Glomerular endothelial cell (primary cell): ENCODE measurements at regions not wholly inside any gene's neighbourhood (a gene's known extent, or its start where the extent isn't known, plus 50 kb on each side); places are given as distances from the start of the nearest gene placed in this dataset.
"Not testable (repeated sequence)": the region's sequence is repeated elsewhere in the genome, so short reads cannot be mapped to it uniquely, and the experiment has no call there.

Experiments used
- DNase-seq: peaks from one replicate; pipeline ENCODE4 v3.0.0-alpha.2; 2011; ENCODE audit warnings: low read depth, low spot score; ENCODE audit errors: extremely low read depth

DNA sequence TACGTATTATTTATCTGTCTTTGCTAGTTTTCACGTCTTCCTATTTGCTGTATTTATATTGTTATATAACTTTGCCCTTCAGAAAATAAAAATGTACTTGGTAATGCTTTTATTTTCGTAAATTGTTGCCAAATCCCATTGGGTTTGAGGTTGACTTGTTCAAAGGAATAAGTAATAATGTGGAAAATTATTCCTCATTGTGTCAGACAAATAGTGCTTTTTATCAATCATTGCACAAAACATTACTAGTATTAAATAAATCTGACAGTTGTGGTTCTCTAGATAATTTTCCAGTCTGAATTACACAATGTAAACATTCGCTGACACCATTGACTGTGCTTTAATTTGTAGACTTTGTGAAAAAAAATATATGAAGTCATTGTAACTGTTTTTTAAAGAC is 798.3 kb upstream of the TMEFF2 start:
- no peak for DNase-seq

DNA sequence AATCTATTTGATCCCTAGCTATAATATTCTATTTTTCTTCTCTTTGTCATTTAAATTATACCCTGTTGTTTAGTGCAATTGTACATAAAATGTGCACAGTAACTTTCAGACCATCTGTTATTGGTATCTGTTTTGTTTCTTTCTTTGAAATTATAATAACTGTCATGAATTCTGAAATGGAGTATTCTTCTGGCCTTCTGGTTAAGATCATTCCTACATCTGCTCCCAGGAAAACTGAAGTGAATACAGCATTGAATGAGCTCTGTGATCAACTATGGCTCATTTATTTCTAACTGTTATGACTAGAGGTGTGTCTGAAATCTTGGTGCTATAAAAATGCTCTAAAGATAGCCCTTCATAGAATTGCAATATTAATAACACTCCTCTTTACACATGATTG is 788.4 kb upstream of the TMEFF2 start:
- DNase-seq, result no peak

GRCh38 chr2:192978395-192978794 is 783.7 kb upstream of the TMEFF2 start:
- DNase-seq, result no peak

DNA sequence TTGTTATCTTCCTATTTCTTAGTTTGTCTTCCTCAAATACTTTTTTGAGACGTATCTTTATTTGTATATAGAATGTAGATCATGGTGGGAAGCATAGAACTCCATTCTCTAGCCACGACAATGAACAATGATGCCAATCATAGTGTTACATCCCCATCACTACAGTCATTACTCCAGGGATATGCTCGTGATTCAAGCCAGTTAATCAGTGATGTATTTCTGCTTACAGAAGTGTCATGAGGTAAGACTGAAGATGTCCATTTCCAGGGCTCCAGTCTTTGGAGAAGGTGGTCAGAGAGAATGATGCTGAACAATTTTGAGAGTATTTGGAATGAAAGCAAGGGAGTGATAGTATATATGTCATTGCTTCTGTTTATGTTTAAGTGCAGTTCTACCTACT is 777.2 kb upstream of the TMEFF2 start:
- no peak for DNase-seq

GRCh38 chr2:192969055-192969454 is 774.3 kb upstream of the TMEFF2 start:
- no peak for DNase-seq

GRCh38 chr2:192960945-192961344 is 766.2 kb upstream of the TMEFF2 start:
- no peak for DNase-seq

- not testable (repeated sequence) for DNase-seq
Measured at GRCh38 chr2:192958615-192959014, 763.9 kb upstream of the TMEFF2 start.

DNA sequence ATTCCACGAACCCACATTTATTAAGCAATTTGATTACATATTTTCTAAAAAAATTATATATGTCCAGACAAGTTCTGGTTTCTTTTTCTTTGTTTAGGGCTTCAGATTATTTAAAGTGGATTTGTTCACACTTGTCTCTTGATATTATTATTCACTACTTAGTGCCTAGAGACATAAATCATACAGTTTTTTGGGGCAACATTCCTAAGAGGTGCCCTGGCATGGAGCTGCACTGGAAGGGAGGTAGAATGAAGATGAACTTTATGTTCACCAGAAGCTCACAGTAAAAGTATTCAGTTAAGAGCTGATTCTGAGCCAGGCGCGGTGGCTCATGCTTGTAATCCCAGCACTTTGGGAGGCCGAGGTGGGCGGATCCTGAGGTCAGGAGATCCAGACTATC is 762.7 kb upstream of the TMEFF2 start:
- no peak for DNase-seq

- no peak for DNase-seq
Measured at GRCh38 chr2:192953116-192953515, 758.4 kb upstream of the TMEFF2 start.

GRCh38 chr2:192952245-192952644 is 757.5 kb upstream of the TMEFF2 start:
- no peak for DNase-seq

DNA sequence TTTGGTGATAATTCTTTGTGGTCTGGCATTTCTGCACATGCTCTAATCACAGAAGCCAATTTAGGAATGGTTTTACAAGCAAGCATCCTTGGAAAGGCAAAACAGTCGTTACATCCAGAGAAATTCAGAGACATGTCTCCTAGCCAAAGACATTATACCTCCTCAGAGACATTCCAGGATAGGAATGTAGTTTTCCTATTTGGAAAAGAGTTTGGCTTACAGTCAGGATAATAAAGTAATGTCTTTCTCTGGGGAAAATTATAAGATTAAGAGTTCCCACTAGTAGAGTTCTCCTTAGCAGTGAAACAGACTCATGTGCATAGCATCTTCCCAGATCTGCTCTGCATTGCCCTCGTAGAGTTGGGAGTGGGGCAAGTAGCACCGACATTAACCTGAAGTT is 753.6 kb upstream of the TMEFF2 start:
- no peak for DNase-seq

DNA sequence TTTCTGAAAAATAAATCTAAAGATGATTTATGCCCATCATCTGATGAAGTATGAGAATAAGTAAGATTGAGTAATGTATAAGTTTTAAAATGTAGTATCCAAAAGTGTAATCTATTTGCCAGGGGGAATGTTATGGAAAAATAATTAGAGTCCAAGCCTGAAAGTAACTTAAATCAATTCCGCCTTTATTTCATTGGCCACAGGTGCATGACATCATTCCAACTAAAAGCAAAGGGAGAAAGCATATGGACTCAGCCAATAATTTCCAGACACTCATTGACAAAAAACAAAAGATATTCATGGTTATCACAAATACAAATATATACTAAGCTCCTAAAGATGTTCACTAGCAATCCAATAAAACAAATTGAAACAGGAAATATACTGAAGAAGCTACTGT is 752.6 kb upstream of the TMEFF2 start:
- DNase-seq, result no peak

DNA sequence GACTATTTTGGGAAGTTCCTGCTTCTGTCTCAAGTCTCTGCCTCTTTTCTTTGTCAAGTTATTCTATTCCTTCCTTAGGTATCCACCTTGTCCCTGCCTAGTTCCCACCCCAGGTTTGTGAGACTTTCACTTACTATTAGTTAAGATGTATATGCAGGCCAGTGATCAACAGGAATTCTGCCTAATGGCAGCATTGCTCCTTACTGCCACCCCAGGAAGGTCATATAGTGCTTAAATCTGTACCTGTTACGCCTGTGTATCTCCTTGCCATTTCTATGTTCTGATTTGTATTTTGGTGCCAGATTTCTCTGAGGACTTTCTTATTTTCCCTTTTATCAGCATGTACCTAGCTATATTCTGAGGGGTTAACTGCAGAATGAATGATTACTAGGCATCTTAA is 746.0 kb upstream of the TMEFF2 start:
- no peak for DNase-seq

DNA sequence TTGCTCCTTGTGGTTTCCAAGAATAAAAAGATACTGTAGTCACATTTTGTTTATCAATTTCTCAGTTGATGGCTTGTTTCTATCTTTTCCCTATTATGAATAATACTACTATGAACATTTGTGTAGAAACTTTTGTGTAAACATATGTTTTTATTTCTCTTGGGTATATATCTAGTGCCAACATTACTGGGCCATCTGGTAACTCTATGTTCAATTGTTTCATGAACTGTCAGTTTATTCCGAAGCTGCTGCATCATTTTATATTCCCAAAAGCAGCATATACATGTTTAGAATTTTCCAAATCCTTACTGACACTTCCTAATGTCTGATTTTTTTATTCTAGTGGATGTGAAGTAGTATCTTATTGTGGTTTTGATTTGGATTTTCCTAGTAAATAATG is 737.6 kb upstream of the TMEFF2 start:
- no peak for DNase-seq

- DNase-seq, result not testable (repeated sequence)
Measured at GRCh38 chr2:192921631-192922030, 726.9 kb upstream of the TMEFF2 start.

DNA sequence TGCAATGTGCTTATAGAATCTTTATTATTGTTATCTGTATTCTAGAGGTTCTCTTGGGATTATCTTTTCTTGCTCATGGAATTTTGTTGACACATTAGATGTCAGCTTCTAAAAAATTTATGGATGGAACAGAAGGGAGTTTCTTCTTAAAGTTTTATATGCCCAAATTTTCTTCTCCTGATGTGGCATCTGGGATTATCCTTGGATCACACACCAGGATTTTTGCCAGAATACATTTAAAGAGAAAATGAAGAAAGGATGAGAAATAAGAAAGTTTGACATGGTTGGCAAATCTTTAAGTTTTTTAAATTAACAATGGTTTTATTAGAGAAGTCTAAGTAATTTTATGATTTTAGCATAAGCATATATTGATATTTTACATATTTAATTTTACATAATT is 706.7 kb upstream of the TMEFF2 start:
- DNase-seq, result no peak

DNA sequence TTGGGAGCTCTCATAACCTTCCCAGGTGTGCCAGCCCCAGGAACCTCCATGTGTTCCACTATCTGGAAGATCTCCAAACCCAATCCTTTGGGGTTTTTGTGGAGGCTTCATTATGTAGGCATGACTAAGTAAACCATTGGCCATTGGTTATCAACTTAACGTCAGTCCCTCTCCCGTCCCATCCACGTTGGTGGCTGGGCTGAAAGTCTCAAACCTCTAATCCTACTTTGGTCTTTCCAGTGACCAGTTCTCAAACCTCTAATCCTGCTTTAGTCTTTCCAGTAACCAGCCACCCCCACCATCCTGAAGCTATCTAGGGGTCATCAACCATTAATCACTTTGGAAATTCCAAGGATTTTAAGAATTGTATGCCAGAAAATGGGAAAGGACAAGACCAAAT is 704.7 kb upstream of the TMEFF2 start:
- DNase-seq, result no peak

- not testable (repeated sequence) for DNase-seq
Measured at GRCh38 chr2:192893976-192894375, 699.2 kb upstream of the TMEFF2 start.

- DNase-seq, result no peak
Measured at GRCh38 chr2:192888109-192888508, 693.4 kb upstream of the TMEFF2 start.

- DNase-seq, result no peak
Measured at GRCh38 chr2:192887337-192887736, 692.6 kb upstream of the TMEFF2 start.

GRCh38 chr2:192886636-192887035 is 691.9 kb upstream of the TMEFF2 start:
- no peak for DNase-seq

GRCh38 chr2:192885569-192886160 is 690.9 kb upstream of the TMEFF2 start:
- DNase-seq, result no peak

GRCh38 chr2:192877159-192877558 is 682.4 kb upstream of the TMEFF2 start:
- DNase-seq, result no peak
